MM.1S (cell line): ENCODE measurements at regions not wholly inside any gene's neighbourhood (a gene's known extent, or its start where the extent isn't known, plus 50 kb on each side); places are given as distances from the start of the nearest gene placed in this dataset.

Experiments used
- CTCF ChIP-seq: fragments of 300-600 bp; sonication (generic); IDR thresholded peaks from 2 replicates; pipeline ENCODE4 v1.5.1; 2016; ENCODE audit warnings: antibody characterized with exemption, low read length, mixed read lengths
- EZH2 ChIP-seq: fragments of 300-600 bp; sonication (generic); optimal IDR thresholded peaks from 2 replicates; pipeline ENCODE3; 2017; ENCODE audit warnings: low read depth, mild to moderate bottlenecking, antibody characterized with exemption, low read length, mixed read lengths
- EZH2phosphoT487 ChIP-seq: fragments of 300-600 bp; sonication (generic); IDR thresholded peaks from 2 replicates; pipeline ENCODE4 v1.6.1; 2018; ENCODE audit warnings: antibody characterized with exemption, low read length

GRCh38 chr19:34834472-34835061 lies 61.6 kb upstream of the ZNF599 start:
- TF ChIP-seq EZH2 (no peak), CTCF (no peak), EZH2phosphoT487 (no peak)
